ENCODE measurements at regions not wholly inside any gene's neighbourhood (a gene's known extent, or its start where the extent isn't known, plus 50 kb on each side); places are given as distances from the start of the nearest gene placed in this dataset.

DNA sequence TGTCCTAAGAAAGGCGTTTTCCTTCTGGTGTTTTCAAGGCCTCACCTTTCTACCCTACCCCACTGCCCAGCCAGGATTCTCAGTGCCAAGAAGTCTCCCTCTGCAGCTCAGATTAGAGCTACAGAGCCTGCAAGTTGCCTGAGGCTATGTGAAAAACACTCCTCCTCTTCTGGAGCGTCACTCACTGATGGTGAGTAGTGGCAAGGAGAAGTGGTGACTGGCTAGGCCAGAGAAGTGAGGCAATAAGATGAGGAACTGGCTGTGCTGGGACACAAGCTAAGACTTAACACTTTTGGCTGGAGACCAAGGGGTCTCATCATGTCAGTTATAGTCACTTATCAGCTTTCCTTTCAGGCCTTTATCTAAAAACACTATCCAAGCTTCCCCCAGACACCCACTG lies 86.7 kb upstream of the PRKAR2B start:
- no peak for DNase-seq
- ATAC-seq, result no peak

DNA sequence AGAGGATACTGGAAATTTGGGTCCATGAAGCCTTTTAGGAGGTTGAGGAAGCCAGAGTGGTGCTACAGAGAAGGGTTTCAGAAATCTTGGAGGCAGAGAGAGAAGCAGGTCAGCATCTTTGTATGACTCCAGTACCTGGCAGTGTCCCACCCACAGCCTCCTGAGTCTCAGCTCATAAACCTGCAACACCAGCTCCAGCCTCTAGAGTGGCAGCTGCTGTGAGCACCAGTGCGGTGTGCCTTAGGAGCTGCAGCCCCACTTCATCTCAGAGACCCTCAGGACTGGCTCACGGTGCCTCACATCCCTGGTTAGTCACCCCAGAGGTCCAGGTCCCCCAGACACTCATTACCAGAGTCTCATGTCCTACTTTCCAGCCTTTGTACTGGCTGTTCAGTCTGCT lies 84.8 kb upstream of the PRKAR2B start:
- peak; percentile 5 for DNase-seq
- peak; percentile 55 for ATAC-seq

- ATAC-seq (no peak), DNase-seq (no peak)
These were observed 81.8 kb upstream of the PRKAR2B start for GRCh38 chr7:106962751-106963150.

DNA sequence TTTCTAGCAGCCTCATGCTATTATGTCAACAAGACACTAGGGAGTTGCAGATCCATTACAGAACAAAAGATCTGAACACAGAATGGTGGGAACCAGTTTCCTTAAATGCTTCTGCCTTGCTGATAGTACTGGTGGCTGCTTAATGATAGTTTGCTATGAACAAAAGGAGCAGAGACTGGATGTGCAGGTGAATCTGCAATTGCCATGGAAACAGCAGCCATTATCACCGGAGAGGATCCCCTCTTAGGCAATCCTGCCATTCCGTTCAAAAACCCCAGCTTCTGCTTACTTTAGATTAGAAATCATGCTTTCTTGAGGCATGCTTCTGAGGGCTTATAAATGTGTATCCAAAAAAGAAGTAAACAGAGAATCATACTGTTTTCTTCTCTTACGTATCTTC lies 80.0 kb upstream of the PRKAR2B start:
- no peak for DNase-seq
- ATAC-seq, result no peak

DNA sequence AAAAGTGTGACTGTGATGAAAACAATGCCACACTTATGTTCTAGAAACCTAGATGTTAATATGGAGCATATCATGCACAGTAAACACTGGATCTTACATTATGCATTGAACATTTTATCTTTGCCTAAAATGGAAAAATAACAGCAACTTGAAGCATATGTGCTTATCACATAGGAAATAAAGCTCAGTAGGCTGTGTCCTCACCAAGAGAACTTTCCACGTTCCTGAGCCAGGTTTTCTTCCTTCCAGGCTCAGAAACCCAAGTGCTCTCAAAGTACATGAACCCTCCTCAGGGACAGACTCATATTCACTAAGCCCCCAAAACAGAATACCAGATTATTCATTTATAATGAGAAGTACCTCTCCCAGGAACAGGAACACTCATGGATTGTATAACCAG lies 79.4 kb upstream of the PRKAR2B start:
- DNase-seq (no peak), ATAC-seq (no peak)

GRCh38 chr7:106966121-106966520 lies 78.4 kb upstream of the PRKAR2B start:
- no peak for ATAC-seq
- no peak for DNase-seq

GRCh38 chr7:106968160-106968559 lies 76.3 kb upstream of the PRKAR2B start:
- DNase-seq, result no peak
- no peak for ATAC-seq

GRCh38 chr7:106978425-106979420 lies 65.8 kb upstream of the PRKAR2B start:
- no peak for ATAC-seq
- no peak for DNase-seq

GRCh38 chr7:106979551-106980357 lies 64.8 kb upstream of the PRKAR2B start:
- no peak for ATAC-seq
- no peak for DNase-seq

- ATAC-seq, result no peak
- no peak for DNase-seq
These were observed 64.2 kb upstream of the PRKAR2B start for GRCh38 chr7:106980358-106980685.

DNA sequence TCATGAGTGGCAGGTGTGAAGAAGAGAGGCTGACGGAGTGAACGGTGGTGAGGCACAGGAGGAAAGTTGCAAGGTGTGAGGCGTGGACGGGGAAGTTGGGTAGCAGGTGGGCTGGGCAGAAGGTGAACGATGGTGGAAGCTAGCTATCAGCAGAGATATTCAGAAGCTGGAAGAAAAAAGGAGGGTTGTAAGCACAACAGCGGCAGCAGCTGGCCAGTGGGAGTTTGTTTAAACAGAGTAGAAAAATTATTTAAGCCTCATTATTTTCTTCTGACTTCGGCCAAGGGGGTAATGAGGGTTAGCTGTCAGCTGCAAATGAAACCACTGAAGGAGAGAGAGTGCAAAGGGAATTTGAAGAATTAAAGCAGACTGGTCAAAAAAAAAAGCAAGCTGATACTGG lies 62.1 kb upstream of the PRKAR2B start:
- ATAC-seq (no peak), DNase-seq (no peak)

DNA sequence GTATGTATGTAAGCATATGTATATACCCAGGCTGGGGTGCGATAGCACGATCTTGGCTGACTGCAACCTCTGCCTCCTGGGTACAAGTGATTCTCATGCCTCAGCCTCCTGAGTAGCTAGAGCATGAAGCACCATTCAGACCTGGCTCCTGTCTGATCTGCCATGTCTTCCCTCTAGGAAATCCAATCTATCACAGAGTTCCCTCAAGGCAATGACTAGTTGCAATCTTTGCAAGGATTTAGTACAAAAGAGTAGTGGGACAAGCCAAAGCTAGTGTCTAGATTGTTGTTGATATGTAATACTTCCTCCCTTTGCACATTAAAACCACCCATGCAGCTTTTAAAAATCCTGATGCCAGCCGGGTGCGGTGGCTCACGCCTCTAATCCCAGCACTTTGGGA lies 60.5 kb upstream of the PRKAR2B start:
- ATAC-seq (no peak), DNase-seq (no peak)

DNA sequence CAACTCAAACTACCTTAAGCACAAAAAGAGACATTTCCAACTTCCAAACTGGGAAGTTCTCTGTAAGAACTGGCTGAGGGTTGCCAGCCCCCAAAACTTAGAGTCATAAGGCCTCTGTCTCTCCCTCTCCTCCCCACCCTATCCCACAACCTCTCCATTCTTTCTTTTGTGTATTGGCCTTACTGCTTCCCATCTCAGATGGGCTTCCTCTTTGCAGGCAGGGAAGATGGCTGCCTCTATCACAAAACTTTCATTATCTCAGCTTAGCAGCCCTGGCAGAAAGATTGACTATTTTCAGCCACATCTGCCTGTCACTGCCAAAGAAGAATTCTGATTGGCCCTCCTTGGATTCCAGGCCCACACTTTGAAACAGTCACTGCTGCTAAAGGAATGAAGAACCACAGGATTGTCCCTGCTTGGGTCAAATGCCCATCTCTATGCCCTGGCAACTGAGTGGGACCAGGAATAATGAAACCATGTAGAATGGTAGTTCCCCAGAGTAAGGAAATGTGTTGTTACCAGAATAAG lies 58.0 kb upstream of the PRKAR2B start:
- no peak for DNase-seq
- ATAC-seq, result no peak

- ATAC-seq, result no peak
- no peak for DNase-seq
These were observed 56.7 kb upstream of the PRKAR2B start for GRCh38 chr7:106987777-106988176.

DNA sequence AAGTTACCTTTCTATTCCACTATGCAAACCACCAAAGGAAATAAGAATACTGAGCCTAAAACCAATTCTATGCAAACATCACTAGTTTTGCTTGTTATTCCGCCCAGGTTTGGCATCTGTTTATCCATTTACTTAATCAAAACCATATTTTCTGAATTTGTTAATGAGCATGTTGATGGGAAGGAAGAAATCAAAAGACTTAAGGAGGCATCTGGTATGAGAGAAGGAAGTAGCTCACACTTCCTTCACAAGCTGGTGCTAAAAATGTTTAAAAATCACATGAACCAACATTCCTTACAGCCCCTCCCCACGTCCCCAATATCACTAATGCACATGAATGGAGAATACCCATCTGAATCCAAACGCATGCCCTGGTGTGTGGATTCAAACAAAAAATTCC lies 52.0 kb upstream of the PRKAR2B start:
- ATAC-seq (no peak), DNase-seq (no peak)

Measured in stimulated activated naive CD8-positive, alpha-beta T cell treated with anti-CD3 and anti-CD28 coated beads, Interleukin-15, Interleukin-2, amounts not matched to agents 100 U/mL and 50 U/mL, for 24 hours (primary cell).